ENCODE measurements at regions not wholly inside any gene's neighbourhood (a gene's known extent, or its start where the extent isn't known, plus 50 kb on each side); places are given as distances from the start of the nearest gene placed in this dataset.
A peak's percentile ranks its signal among the peaks of the same experiment; 100 is the strongest.

- Mint-ChIP-seq H3K9me3 (peaks cover 5% of the 10 kb centered on the region), H3K4me3 (no peak overlapping the region), H3K4me1 (peaks cover 29% of the 10 kb centered on the region), H3K27ac (no peak overlapping the region), H3K27me3 (ENCODE audit: low read depth) (peaks cover 28% of the 10 kb centered on the region), H3K36me3 (ENCODE audit: low read depth) (no peaks in the 10 kb centered on the region)
- TF ChIP-seq CTCF (IDR thresholded peaks at IDR 0.05; ENCODE audit: unreplicated experiment in 3 of 3), result no peak
Measured at GRCh38 chr5:10858307-10858706, 97.3 kb upstream of the DAP start.

GRCh38 chr5:10857338-10857733 is 96.3 kb upstream of the DAP start:
- H3K27me3 Mint-ChIP-seq (ENCODE audit: low read depth), result peaks cover 28% of the 10 kb centered on the region
- peak in 1 of 3 experiments; percentile 20 for TF ChIP-seq CTCF (IDR thresholded peaks at IDR 0.05; ENCODE audit: unreplicated experiment in 3 of 3)
- H3K4me1 Mint-ChIP-seq, result peaks cover 29% of the 10 kb centered on the region
- no peak overlapping the region for H3K27ac Mint-ChIP-seq
- H3K9me3 Mint-ChIP-seq, result peaks cover 5% of the 10 kb centered on the region
- no peaks in the 10 kb centered on the region for H3K36me3 Mint-ChIP-seq (ENCODE audit: low read depth)
- H3K4me3 Mint-ChIP-seq, result peak overlapping the region in 2 of 3 experiments; percentile 26 to 58

- TF ChIP-seq CTCF (IDR thresholded peaks at IDR 0.05; ENCODE audit: unreplicated experiment in 3 of 3), result peak; percentile 92 to 95 (median 94)
- Mint-ChIP-seq H3K27me3 (ENCODE audit: low read depth) (peaks cover 28% of the 10 kb centered on the region), H3K27ac (peak overlapping the region in 1 of 3 experiments; percentile 30), H3K4me1 (peaks cover 29% of the 10 kb centered on the region), H3K36me3 (ENCODE audit: low read depth) (no peaks in the 10 kb centered on the region), H3K4me3 (peak overlapping the region; percentile 13 to 58 (median 26)), H3K9me3 (peaks cover 5% of the 10 kb centered on the region)
Measured at GRCh38 chr5:10856683-10857337, 95.8 kb upstream of the DAP start.

GRCh38 chr5:10856071-10856470 is 95.0 kb upstream of the DAP start:
- Mint-ChIP-seq H3K4me3 (peak overlapping the region in 1 of 3 experiments; percentile 20), H3K36me3 (ENCODE audit: low read depth) (no peaks in the 10 kb centered on the region), H3K9me3 (peaks cover under 1% of the 10 kb centered on the region), H3K27me3 (ENCODE audit: low read depth) (peaks cover 28% of the 10 kb centered on the region), H3K4me1 (peaks cover 29% of the 10 kb centered on the region), H3K27ac (peak overlapping the region in 1 of 3 experiments; percentile 49)
- no peak for TF ChIP-seq CTCF (IDR thresholded peaks at IDR 0.05; ENCODE audit: unreplicated experiment in 3 of 3)

- Mint-ChIP-seq H3K4me1 (peaks cover 29% of the 10 kb centered on the region), H3K27me3 (ENCODE audit: low read depth) (peaks cover 21% of the 10 kb centered on the region), H3K9me3 (no peaks in the 10 kb centered on the region), H3K36me3 (ENCODE audit: low read depth) (no peaks in the 10 kb centered on the region), H3K27ac (no peak overlapping the region), H3K4me3 (no peak overlapping the region)
- TF ChIP-seq CTCF (IDR thresholded peaks at IDR 0.05; ENCODE audit: unreplicated experiment in 3 of 3), result no peak
Measured at GRCh38 chr5:10854506-10855277, 93.7 kb upstream of the DAP start.
